Peyer's patch (tissue), 4 donors: ENCODE measurements at regions not wholly inside any gene's neighbourhood (a gene's known extent, or its start where the extent isn't known, plus 50 kb on each side); places are given as distances from the start of the nearest gene placed in this dataset.
A peak's percentile ranks its signal among the peaks of the same experiment; 100 is the strongest.
"Not testable (repeated sequence)": the region's sequence is repeated elsewhere in the genome, so short reads cannot be mapped to it uniquely, and the experiment has no call there.

Experiments used
- DNase-seq, 3 donors: peaks; one replicate each; pipeline ENCODE4 v3.0.0-alpha.2; 2017 to 2019
- H3K27ac ChIP-seq, 4 donors: fragments of 200-600 bp; sonication (generic); one replicate each; pipeline ENCODE4 v1.5.1; 2016 to 2019
- H3K27me3 ChIP-seq, 2 donors: fragments of 200-600 bp; sonication (generic); one replicate each; pipeline ENCODE4 v1.5.1; 2019
- H3K36me3 ChIP-seq, 3 donors: fragments of 200-600 bp; sonication (generic); one replicate each; pipeline ENCODE4 v1.5.1; 2016 to 2019
- H3K4me1 ChIP-seq, 4 donors: fragments of 200-600 bp; sonication (generic); one replicate each; pipeline ENCODE4 v1.5.1; 2016 to 2019
- H3K4me3 ChIP-seq, 4 donors: fragments of 200-600 bp; sonication (generic); 1 replicate in 3 of 4; 2 replicates in 1 of 4; pipeline ENCODE4 v1.5.1; 2016 to 2019; ENCODE audit warnings: mild to moderate bottlenecking in 1 of 4
- H3K9me3 ChIP-seq, 4 donors: fragments of 200-600 bp; sonication (generic); one replicate each; pipeline ENCODE4 v1.5.1; 2016 to 2019; ENCODE audit warnings: mild to moderate bottlenecking in 1 of 4
- POLR2A ChIP-seq, 2 donors: fragments of 450-650 bp; IDR thresholded peaks; one replicate each; pipeline ENCODE4 v1.5.1; 2017; ENCODE audit warnings: antibody characterized with exemption in 2 of 2, mild to moderate bottlenecking in 2 of 2, moderate library complexity in 2 of 2
- TF ChIP-seq, protein P1 (sequence below), 6 experiments: fragments of 450-650 bp in 4 of 6; fragments of 200-600 bp in 2 of 6; sonication (generic) in 1 of 6; IDR thresholded peaks; one replicate each; pipeline ENCODE4 v1.5.1; 2017 to 2019; ENCODE audit warnings: antibody characterized with exemption in 6 of 6, mild to moderate bottlenecking in 3 of 6, moderate library complexity in 1 of 6

DNA sequence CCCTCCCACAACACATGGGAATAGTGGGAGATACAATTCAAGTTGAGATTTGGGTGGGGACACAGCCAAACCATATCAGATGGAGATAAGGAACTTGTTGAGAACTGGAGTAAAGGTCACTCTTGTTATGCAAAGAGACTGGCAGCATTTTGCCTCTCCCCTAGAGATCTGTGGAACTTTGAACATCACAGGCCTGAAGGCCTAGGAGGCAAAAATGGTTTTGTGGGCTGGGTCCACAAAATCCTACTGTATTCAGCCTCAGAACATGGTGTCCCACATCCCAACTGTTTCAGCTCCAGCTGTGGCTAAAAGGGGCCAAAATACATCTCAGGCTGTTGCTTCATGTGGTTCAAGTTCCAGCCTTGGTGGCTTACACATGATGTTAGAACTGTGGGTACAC is 1247.8 kb upstream of the IGFBP7 start:
- H3K9me3 ChIP-seq = peaks cover 0 to 3% (median 0%) of the 10 kb centered on the region in 4 donors
- no peak overlapping the region for H3K27ac ChIP-seq
- no peak for TF ChIP-seq POLR2A (IDR thresholded peaks at IDR 0.05)
- TF ChIP-seq, protein P1, sequence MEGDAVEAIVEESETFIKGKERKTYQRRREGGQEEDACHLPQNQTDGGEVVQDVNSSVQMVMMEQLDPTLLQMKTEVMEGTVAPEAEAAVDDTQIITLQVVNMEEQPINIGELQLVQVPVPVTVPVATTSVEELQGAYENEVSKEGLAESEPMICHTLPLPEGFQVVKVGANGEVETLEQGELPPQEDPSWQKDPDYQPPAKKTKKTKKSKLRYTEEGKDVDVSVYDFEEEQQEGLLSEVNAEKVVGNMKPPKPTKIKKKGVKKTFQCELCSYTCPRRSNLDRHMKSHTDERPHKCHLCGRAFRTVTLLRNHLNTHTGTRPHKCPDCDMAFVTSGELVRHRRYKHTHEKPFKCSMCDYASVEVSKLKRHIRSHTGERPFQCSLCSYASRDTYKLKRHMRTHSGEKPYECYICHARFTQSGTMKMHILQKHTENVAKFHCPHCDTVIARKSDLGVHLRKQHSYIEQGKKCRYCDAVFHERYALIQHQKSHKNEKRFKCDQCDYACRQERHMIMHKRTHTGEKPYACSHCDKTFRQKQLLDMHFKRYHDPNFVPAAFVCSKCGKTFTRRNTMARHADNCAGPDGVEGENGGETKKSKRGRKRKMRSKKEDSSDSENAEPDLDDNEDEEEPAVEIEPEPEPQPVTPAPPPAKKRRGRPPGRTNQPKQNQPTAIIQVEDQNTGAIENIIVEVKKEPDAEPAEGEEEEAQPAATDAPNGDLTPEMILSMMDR (IDR thresholded peaks at IDR 0.05) = no peak

DNA sequence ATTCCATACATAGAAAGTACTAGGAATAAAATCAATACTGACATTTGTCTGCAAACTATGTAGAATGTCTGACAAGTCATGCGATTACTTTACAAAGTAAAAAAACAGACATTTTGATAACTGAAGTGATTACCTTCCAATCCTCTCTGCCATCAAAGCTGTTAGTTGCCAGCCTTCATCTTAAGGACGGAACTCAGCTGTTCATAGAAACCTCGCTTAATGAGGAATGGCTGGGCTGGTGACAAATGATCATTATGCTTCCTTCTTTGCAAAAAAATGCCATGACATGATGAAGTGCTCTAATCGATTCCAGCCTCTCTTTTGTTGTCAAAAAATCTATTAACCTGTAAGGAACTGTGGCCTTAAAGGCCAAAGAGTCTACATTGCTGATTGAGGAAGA is 1214.9 kb upstream of the IGFBP7 start:
- Histone ChIP-seq H3K36me3 (no peaks in the 10 kb centered on the region), H3K27ac (no peak overlapping the region), H3K27me3 (no peaks in the 10 kb centered on the region), H3K4me3 (no peak overlapping the region), H3K4me1 (no peaks in the 10 kb centered on the region), H3K9me3 (no peaks in the 10 kb centered on the region)
- TF ChIP-seq, protein P1 (IDR thresholded peaks at IDR 0.05) = no peak
- TF ChIP-seq POLR2A (IDR thresholded peaks at IDR 0.05) = no peak
- DNase-seq = no peak

More for the DNA sequence above, 1247.8 kb upstream of the IGFBP7 start:
- no peaks in the 10 kb centered on the region for H3K4me1 ChIP-seq
- H3K4me3 ChIP-seq = no peak overlapping the region
- no peaks in the 10 kb centered on the region for H3K36me3 ChIP-seq
- no peaks in the 10 kb centered on the region for H3K27me3 ChIP-seq
- no peak for DNase-seq

DNA sequence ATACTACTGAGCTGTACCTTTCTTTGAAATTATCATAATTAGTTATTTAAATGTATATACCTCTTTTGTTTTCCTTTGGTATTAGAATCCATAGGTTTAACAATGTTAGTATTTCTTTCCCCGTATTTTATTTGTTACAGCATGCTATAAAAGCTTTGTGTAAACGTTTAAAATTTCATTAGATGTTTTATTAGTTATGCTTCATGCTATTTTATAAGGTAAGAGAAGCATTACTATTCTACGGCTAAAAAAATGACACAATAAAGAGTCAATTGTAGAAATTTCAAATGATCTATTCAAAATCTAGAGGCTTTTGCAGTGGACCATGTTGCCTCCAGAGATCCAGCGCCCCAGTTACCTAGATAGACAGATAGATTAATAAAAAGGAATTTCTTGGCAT is 1203.3 kb upstream of the IGFBP7 start:
- TF ChIP-seq, protein P1 (IDR thresholded peaks at IDR 0.05) = no peak
- TF ChIP-seq POLR2A (IDR thresholded peaks at IDR 0.05) = no peak
- Histone ChIP-seq H3K27me3 (no peaks in the 10 kb centered on the region), H3K36me3 (no peaks in the 10 kb centered on the region), H3K27ac (no peak overlapping the region), H3K4me1 (no peaks in the 10 kb centered on the region), H3K9me3 (no peaks in the 10 kb centered on the region), H3K4me3 (no peak overlapping the region)
- DNase-seq = no peak

DNA sequence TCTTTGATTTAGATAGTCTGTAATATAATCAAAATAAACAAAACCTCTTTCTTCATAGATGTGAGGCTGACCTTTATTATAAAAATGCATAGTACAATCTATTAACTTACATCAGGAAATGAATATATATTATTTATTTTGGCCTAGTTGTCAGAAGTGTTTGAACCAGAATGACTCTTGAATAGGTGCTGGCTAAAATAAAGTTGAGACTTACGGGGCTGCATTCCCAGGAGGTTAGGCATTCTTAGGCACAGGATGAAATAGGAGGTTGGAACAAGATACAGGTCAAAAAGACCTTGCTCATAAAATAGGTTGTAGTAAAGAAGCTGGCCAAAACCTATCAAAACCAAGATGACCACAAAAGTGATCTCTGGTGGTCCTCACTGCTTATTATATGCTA is 1193.3 kb upstream of the IGFBP7 start:
- DNase-seq = no peak
- Histone ChIP-seq H3K4me1 (no peaks in the 10 kb centered on the region), H3K9me3 (no peaks in the 10 kb centered on the region), H3K27me3 (no peaks in the 10 kb centered on the region), H3K36me3 (no peaks in the 10 kb centered on the region), H3K27ac (no peak overlapping the region), H3K4me3 (no peak overlapping the region)
- no peak for TF ChIP-seq POLR2A (IDR thresholded peaks at IDR 0.05)
- TF ChIP-seq, protein P1 (IDR thresholded peaks at IDR 0.05) = no peak

DNA sequence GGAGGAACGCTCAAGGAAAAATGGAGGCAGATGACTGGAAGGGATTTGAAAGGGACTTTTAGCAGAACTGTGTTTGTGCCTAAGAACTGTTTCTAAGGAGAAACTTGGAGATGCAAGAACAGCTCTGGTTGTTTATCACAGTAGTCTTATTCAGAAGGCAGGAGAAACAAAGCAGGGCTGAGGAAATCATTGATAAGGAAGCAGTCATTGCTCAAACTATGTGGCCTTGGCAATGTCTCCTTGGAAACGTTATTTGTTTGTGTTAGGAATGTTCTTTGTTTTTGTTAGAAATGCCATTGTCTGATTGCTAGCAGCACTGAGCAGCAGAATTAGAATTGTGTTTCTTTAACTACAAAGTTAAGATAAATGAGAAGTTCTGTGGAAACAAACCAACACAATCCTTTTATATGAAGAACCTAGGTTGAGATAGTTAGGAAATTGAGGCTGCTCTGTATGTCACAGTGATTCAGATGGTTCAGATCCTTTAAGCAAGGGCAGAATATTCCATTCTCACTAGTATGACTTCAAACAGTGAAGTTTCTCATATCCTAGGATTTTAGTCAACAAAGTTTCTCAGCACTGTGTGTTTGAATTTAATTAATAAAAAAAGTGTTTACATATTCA is 1191.3 kb upstream of the IGFBP7 start:
- H3K36me3 ChIP-seq = no peaks in the 10 kb centered on the region
- H3K9me3 ChIP-seq = no peaks in the 10 kb centered on the region
- no peak overlapping the region for H3K4me3 ChIP-seq
- no peak for TF ChIP-seq POLR2A (IDR thresholded peaks at IDR 0.05)
- TF ChIP-seq, protein P1 (IDR thresholded peaks at IDR 0.05) = no peak
- H3K27ac ChIP-seq = peak overlapping the region in 1 of 4 donors; percentile 30
- DNase-seq = no peak
- no peaks in the 10 kb centered on the region for H3K4me1 ChIP-seq
- H3K27me3 ChIP-seq = no peaks in the 10 kb centered on the region

DNA sequence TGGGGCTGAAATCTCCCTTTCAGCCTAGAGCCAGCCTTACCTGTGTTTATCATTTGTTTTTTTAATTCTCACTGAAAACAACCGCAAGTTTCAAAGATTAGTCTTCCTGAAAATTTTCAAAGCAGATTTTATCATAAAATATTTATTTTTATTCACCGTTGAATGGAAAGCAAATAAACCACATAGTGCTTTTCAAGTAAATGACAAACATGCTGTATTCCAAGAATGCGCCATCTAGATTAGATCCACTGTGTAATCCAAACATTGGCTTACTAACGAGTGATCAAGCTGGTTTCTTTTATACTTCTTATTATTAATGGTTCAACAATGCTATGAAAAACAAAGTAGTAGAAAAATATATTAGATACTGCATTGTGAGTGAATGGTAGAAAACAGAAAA is 1176.2 kb upstream of the IGFBP7 start:
- no peaks in the 10 kb centered on the region for H3K9me3 ChIP-seq
- TF ChIP-seq, protein P1 (IDR thresholded peaks at IDR 0.05) = no peak
- no peak for TF ChIP-seq POLR2A (IDR thresholded peaks at IDR 0.05)
- no peaks in the 10 kb centered on the region for H3K36me3 ChIP-seq
- DNase-seq = no peak
- H3K4me1 ChIP-seq = no peaks in the 10 kb centered on the region
- no peak overlapping the region for H3K4me3 ChIP-seq
- no peaks in the 10 kb centered on the region for H3K27me3 ChIP-seq
- H3K27ac ChIP-seq = no peak overlapping the region

DNA sequence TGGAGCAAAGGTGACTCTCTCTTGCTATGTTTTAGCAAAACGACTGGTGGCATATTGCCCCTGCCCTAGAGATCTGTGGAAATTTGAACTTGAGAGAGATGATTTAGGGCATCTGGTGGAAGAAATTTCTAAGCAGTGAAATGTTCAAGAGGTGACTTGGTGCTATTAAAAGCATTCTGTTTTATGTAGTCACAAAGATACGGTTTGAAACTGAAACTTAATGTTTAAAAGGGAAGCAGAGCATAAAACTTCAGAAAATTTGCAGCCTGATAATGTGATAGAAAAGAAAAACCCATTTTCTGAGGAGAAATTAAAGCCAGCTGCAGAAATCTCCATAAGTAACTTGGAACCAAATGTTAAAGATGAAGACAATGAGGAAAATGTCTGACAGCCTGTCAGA is 1170.7 kb upstream of the IGFBP7 start:
- not testable (repeated sequence) for DNase-seq, H3K9me3 ChIP-seq, H3K4me1 ChIP-seq, H3K4me3 ChIP-seq, H3K36me3 ChIP-seq, H3K27me3 ChIP-seq, H3K27ac ChIP-seq
